PC-9 (cell line): ENCODE measurements at regions not wholly inside any gene's neighbourhood (a gene's known extent, or its start where the extent isn't known, plus 50 kb on each side); places are given as distances from the start of the nearest gene placed in this dataset.
"Not testable (repeated sequence)": the region's sequence is repeated elsewhere in the genome, so short reads cannot be mapped to it uniquely, and the experiment has no call there.

ENCODE experiments used
- BruUV-seq: library from RNA; stranded (reverse); fragments of 400-500 nt; replicated peaks from 2 replicates; lab custom pipeline; 2021; lab: Mats Ljungman, UMichigan
- CTCF ChIA-PET: fragments of 300-600 bp; sonication (Branson Sonifier 250); formaldehyde crosslinking; loops from one replicate; lab custom pipeline; 2022; ENCODE audit warnings: antibody characterized with exemption; lab: Charles Lee
- POLR2A ChIA-PET: fragments of 300-600 bp; sonication (Branson Sonifier 250); formaldehyde crosslinking; loops from one replicate; lab custom pipeline; 2022; ENCODE audit warnings: antibody characterized with exemption; ENCODE audit not compliant: unreplicated experiment; lab: Charles Lee
- DNase-seq, 2 experiments: peaks; one replicate each; pipeline versions ENCODE4 v3.0.0 to v3.0.0-alpha.2; 2015 to 2022; ENCODE audit warnings: mixed read lengths in 1 of 2
- H2AFZ ChIP-seq: fragments of 200-600 bp; sonication (generic); 2 replicates; pipeline ENCODE4 v1.8.1; 2017; ENCODE audit warnings: antibody characterized with exemption
- H3F3A ChIP-seq: fragments of 200-600 bp; sonication (generic); 2 replicates; pipeline ENCODE4 v1.8.1; 2017; ENCODE audit warnings: antibody characterized with exemption, mild to moderate bottlenecking, low read depth; ENCODE audit not compliant: insufficient read depth
- H3K27ac ChIP-seq: fragments of 200-600 bp; sonication (generic); 2 replicates; pipeline ENCODE4 v1.6.1; 2016; ENCODE audit warnings: mixed run types
- H3K27me3 ChIP-seq: fragments of 200-600 bp; sonication (generic); 2 replicates; pipeline ENCODE4 v1.6.1; 2016; ENCODE audit warnings: low read depth, mixed run types; ENCODE audit not compliant: insufficient read depth
- H3K36me3 ChIP-seq: fragments of 200-600 bp; sonication (generic); 2 replicates; pipeline ENCODE4 v1.6.1; 2016; ENCODE audit warnings: low read depth, mixed run types
- H3K4me1 ChIP-seq: fragments of 200-600 bp; sonication (generic); replicated peaks from 2 replicates; pipeline ENCODE4 v1.6.1; 2016; ENCODE audit warnings: mixed run types; ENCODE audit not compliant: insufficient read depth
- H3K4me2 ChIP-seq: fragments of 200-600 bp; sonication (generic); 2 replicates; pipeline ENCODE4 v1.6.1; 2017; ENCODE audit warnings: mixed run types
- H3K4me3 ChIP-seq: fragments of 200-600 bp; sonication (generic); 2 replicates; pipeline ENCODE4 v1.6.1; 2016; ENCODE audit warnings: mixed run types
- H3K79me2 ChIP-seq: fragments of 200-600 bp; sonication (generic); 2 replicates; pipeline ENCODE4 v1.6.1; 2017; ENCODE audit warnings: low read depth, mixed run types
- H3K9me2 ChIP-seq: fragments of 200-600 bp; sonication (generic); 2 replicates; pipeline ENCODE4 v1.8.1; 2017; ENCODE audit warnings: mild to moderate bottlenecking; ENCODE audit not compliant: insufficient read depth
- H3K9me3 ChIP-seq: fragments of 200-600 bp; sonication (generic); 2 replicates; pipeline ENCODE4 v1.8.1; 2016; ENCODE audit warnings: low read depth; ENCODE audit not compliant: insufficient read depth
- H4K20me1 ChIP-seq: fragments of 200-600 bp; sonication (generic); 2 replicates; pipeline ENCODE4 v1.8.1; 2017; ENCODE audit not compliant: insufficient read depth
- CTCF ChIP-seq: fragments of 200-600 bp; sonication (generic); conservative IDR thresholded peaks from 2 replicates; pipeline ENCODE4 v1.6.1; 2017; ENCODE audit warnings: mixed run types, antibody characterized with exemption, mild to moderate bottlenecking, moderate library complexity
- EZH2 ChIP-seq: fragments of 200-600 bp; sonication (generic); IDR thresholded peaks from 2 replicates; pipeline ENCODE4 v1.8.0; 2017; ENCODE audit warnings: antibody characterized with exemption, low read depth
- intact Hi-C: fragments of 100-400 bp; cut with micrococcal nuclease; formaldehyde crosslinking; loops from one replicate; pipeline ENCODE4 v1.10.0; 2022; ENCODE audit not compliant: unreplicated experiment

GRCh38 chr2:113372258-113372834 lies 65.1 kb upstream of the ZNG1B start:
- H3K9me3 ChIP-seq, H3K27ac ChIP-seq, H3K79me2 ChIP-seq, H3F3A ChIP-seq, H4K20me1 ChIP-seq, intact Hi-C loops, H3K9me2 ChIP-seq, H3K4me2 ChIP-seq, POLR2A ChIA-PET, H3K27me3 ChIP-seq, H2AFZ ChIP-seq, DNase-seq, H3K36me3 ChIP-seq, BruUV-seq, H3K4me3 ChIP-seq, CTCF ChIA-PET: not testable (repeated sequence)
- peaks cover 12% of the 10 kb centered on the region for H3K4me1 ChIP-seq

GRCh38 chr2:113370478-113371091 lies 66.9 kb upstream of the ZNG1B start:
- intact Hi-C loops, result loop anchor here (1.0 to 2.0 kb wide), 5 partner anchors 87 to 286 kb away; no protein-coding TSS in a partner anchor
- ChIA-PET POLR2A (no interaction called here), CTCF (interaction anchor here (0.6 to 2.0 kb wide), 6 partner anchors 12 to 290 kb away, joined by 3 to 10 read pairs (median 4); no protein-coding TSS in a partner anchor)
- Histone ChIP-seq H3K4me2 (no peak overlapping the region), H3F3A (no peaks in the 10 kb centered on the region; the same call in 1 of the 2 replicates), H4K20me1 (no peaks in the 10 kb centered on the region), H3K9me2 (no peaks in the 10 kb centered on the region), H3K36me3 (no peaks in the 10 kb centered on the region), H3K9me3 (no peaks in the 10 kb centered on the region), H3K27me3 (no peaks in the 10 kb centered on the region), H3K4me3 (no peak overlapping the region), H2AFZ (no peak overlapping the region), H3K27ac (no peak overlapping the region), H3K4me1 (peaks cover 12% of the 10 kb centered on the region), H3K79me2 (no peaks in the 10 kb centered on the region)
- peak; percentile 75 for TF ChIP-seq CTCF
- no peak for TF ChIP-seq EZH2
- no TSS peak for BruUV-seq
- DNase-seq, result peak; percentile 69 to 73

- ChIA-PET CTCF (interaction anchor here (0.6 to 2.0 kb wide), 6 partner anchors 11 to 290 kb away, joined by 3 to 10 read pairs (median 4); no protein-coding TSS in a partner anchor), POLR2A (no interaction called here)
- TF ChIP-seq EZH2 (no peak), CTCF (no peak)
- Histone ChIP-seq H3K27me3 (no peaks in the 10 kb centered on the region), H3K79me2 (no peaks in the 10 kb centered on the region), H3K4me1 (peaks cover 12% of the 10 kb centered on the region), H3K4me2 (no peak overlapping the region), H3K9me3 (no peaks in the 10 kb centered on the region), H3F3A (no peaks in the 10 kb centered on the region; the same call in 1 of the 2 replicates), H2AFZ (no peak overlapping the region), H3K4me3 (no peak overlapping the region), H3K9me2 (no peaks in the 10 kb centered on the region), H3K36me3 (no peaks in the 10 kb centered on the region), H4K20me1 (no peaks in the 10 kb centered on the region), H3K27ac (no peak overlapping the region)
- intact Hi-C loops, result loop anchor here (1.0 to 2.0 kb wide), 5 partner anchors 87 to 285 kb away; no protein-coding TSS in a partner anchor
- no peak for DNase-seq
- BruUV-seq, result no TSS peak
Measured at GRCh38 chr2:113370030-113370429, 67.5 kb upstream of the ZNG1B start.

DNA sequence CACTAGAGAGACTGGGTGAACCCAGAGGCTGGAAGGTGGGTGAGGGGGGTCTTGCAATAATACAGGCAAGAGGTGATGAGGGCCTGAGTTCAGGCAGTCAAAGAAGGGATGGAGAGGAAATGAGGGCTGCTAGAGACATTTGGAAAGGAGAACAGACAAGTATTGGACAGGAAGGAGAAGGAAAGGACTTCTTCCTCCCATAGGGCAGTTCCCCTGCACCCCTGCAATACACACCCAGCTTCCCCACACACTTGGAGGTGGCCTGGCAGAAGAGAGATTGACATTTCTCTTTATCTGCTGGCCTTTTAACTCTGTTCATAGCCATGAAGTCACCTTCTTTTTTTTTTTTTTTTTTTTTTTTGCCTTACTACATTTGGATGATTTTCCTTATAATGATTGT lies 68.9 kb upstream of the ZNG1B start:
- BruUV-seq, H4K20me1 ChIP-seq, H3K36me3 ChIP-seq, H3K79me2 ChIP-seq, H3K9me2 ChIP-seq, H3K4me3 ChIP-seq, CTCF ChIA-PET, H3K4me2 ChIP-seq, H3K27me3 ChIP-seq, DNase-seq, H3K9me3 ChIP-seq, H3F3A ChIP-seq, POLR2A ChIA-PET, H2AFZ ChIP-seq, intact Hi-C loops, H3K27ac ChIP-seq: not testable (repeated sequence)
- peaks cover 12% of the 10 kb centered on the region for H3K4me1 ChIP-seq

GRCh38 chr2:113366821-113367220 lies 70.7 kb upstream of the ZNG1B start:
- H4K20me1 ChIP-seq, H3K79me2 ChIP-seq, H3K27me3 ChIP-seq, H3K9me2 ChIP-seq, H3K4me2 ChIP-seq, H3K27ac ChIP-seq, H2AFZ ChIP-seq, H3K4me3 ChIP-seq, H3K36me3 ChIP-seq, H3F3A ChIP-seq, DNase-seq, intact Hi-C loops, H3K9me3 ChIP-seq, BruUV-seq, CTCF ChIA-PET: not testable (repeated sequence)
- POLR2A ChIA-PET, result interaction anchor here (0.5 kb wide), 1 partner anchor 189 kb away, joined by 9 read pairs; no protein-coding TSS in a partner anchor
- peaks cover 12% of the 10 kb centered on the region for H3K4me1 ChIP-seq
